ENCODE measurements at regions not wholly inside any gene's neighbourhood (a gene's known extent, or its start where the extent isn't known, plus 50 kb on each side); places are given as distances from the start of the nearest gene placed in this dataset.

GRCh38 chr6:22062807-22063408, 233.9 kb downstream of the PRL start:
- peaks cover 72% of the 10 kb centered on the region for H3K4me1 ChIP-seq
- peaks cover 26% of the 10 kb centered on the region for H3K36me3 ChIP-seq
- TF ChIP-seq Cebpa-rat (IDR thresholded peaks at IDR 0.05) = peak; percentile 41; the same call in 1 of the 2 replicates
- H3K9me3 ChIP-seq = no peaks in the 10 kb centered on the region
- no peaks in the 10 kb centered on the region for H4K20me1 ChIP-seq
- H3K4me2 ChIP-seq = peak overlapping the region; percentile 72
- H3K27ac ChIP-seq = peak overlapping the region; percentile 79
- H3K9ac ChIP-seq = peak overlapping the region; percentile 55; the same call in 1 of the 2 replicates
- H3K27me3 ChIP-seq = no peaks in the 10 kb centered on the region
- peak overlapping the region; percentile 44 for H3K4me3 ChIP-seq

GRCh38 chr6:22064558-22064957, 232.3 kb downstream of the PRL start:
- Histone ChIP-seq H3K36me3 (peaks cover 24% of the 10 kb centered on the region), H3K4me3 (no peak overlapping the region), H3K4me1 (peaks cover 55% of the 10 kb centered on the region), H3K27ac (no peak overlapping the region), H3K4me2 (no peak overlapping the region), H3K27me3 (no peaks in the 10 kb centered on the region), H3K9ac (no peak overlapping the region), H3K9me3 (no peaks in the 10 kb centered on the region), H4K20me1 (no peaks in the 10 kb centered on the region)
- TF ChIP-seq Cebpa-rat (IDR thresholded peaks at IDR 0.05) = no peak

GRCh38 chr6:22067122-22067521, 229.7 kb downstream of the PRL start:
- Histone ChIP-seq H3K9ac (no peak overlapping the region), H3K27me3 (no peaks in the 10 kb centered on the region), H4K20me1 (no peaks in the 10 kb centered on the region), H3K27ac (0 out of 2 replicates have a peak overlapping the region, but pooled peaks have one; percentile 8), H3K4me3 (no peak overlapping the region), H3K36me3 (peaks cover 40% of the 10 kb centered on the region), H3K4me2 (no peak overlapping the region), H3K9me3 (no peaks in the 10 kb centered on the region), H3K4me1 (peaks cover 45% of the 10 kb centered on the region)
- TF ChIP-seq Cebpa-rat (IDR thresholded peaks at IDR 0.05) = no peak

GRCh38 chr6:22067671-22068070, 229.2 kb downstream of the PRL start:
- H3K9me3 ChIP-seq = no peaks in the 10 kb centered on the region
- 0 out of 2 replicates have a peak overlapping the region, but pooled peaks have one; percentile 8 for H3K27ac ChIP-seq
- no peak for TF ChIP-seq Cebpa-rat (IDR thresholded peaks at IDR 0.05)
- H3K9ac ChIP-seq = no peak overlapping the region
- no peak overlapping the region for H3K4me3 ChIP-seq
- H3K27me3 ChIP-seq = no peaks in the 10 kb centered on the region
- peaks cover 43% of the 10 kb centered on the region for H3K36me3 ChIP-seq
- H3K4me2 ChIP-seq = no peak overlapping the region
- H3K4me1 ChIP-seq = peaks cover 39% of the 10 kb centered on the region
- no peaks in the 10 kb centered on the region for H4K20me1 ChIP-seq

GRCh38 chr6:22068561-22069305, 228.1 kb downstream of the PRL start:
- H3K36me3 ChIP-seq = peaks cover 52% of the 10 kb centered on the region
- no peak for TF ChIP-seq Cebpa-rat (IDR thresholded peaks at IDR 0.05)

GRCh38 chr6:22069306-22069800, 227.5 kb downstream of the PRL start:
- Histone ChIP-seq H3K9me3 (0 out of 2 replicates have a peak, but pooled peaks cover 5% of the 10 kb centered on the region), H3K4me3 (no peak overlapping the region), H3K4me2 (no peak overlapping the region), H3K9ac (no peak overlapping the region), H4K20me1 (no peaks in the 10 kb centered on the region), H3K4me1 (peaks cover 24% of the 10 kb centered on the region), H3K27ac (no peak overlapping the region), H3K36me3 (peaks cover 58% of the 10 kb centered on the region), H3K27me3 (no peaks in the 10 kb centered on the region)
- TF ChIP-seq Cebpa-rat (IDR thresholded peaks at IDR 0.05) = no peak

More at GRCh38 chr6:22068561-22069305, 228.1 kb downstream of the PRL start:
- no peaks in the 10 kb centered on the region for H3K9me3 ChIP-seq
- H4K20me1 ChIP-seq = no peaks in the 10 kb centered on the region
- no peak overlapping the region for H3K9ac ChIP-seq
- H3K4me1 ChIP-seq = peaks cover 28% of the 10 kb centered on the region
- no peak overlapping the region for H3K27ac ChIP-seq
- no peak overlapping the region for H3K4me2 ChIP-seq
- H3K4me3 ChIP-seq = no peak overlapping the region
- no peaks in the 10 kb centered on the region for H3K27me3 ChIP-seq

- no peaks in the 10 kb centered on the region for H3K27me3 ChIP-seq
- no peak for TF ChIP-seq Cebpa-rat (IDR thresholded peaks at IDR 0.05)
- H3K9me3 ChIP-seq = 0 out of 2 replicates have a peak, but pooled peaks cover 8% of the 10 kb centered on the region
- peaks cover 21% of the 10 kb centered on the region for H3K4me1 ChIP-seq
- no peak overlapping the region for H3K4me3 ChIP-seq
- H3K4me2 ChIP-seq = peak overlapping the region; percentile 33; the same call in 1 of the 2 replicates
- no peaks in the 10 kb centered on the region for H4K20me1 ChIP-seq
- peaks cover 75% of the 10 kb centered on the region for H3K36me3 ChIP-seq
- H3K27ac ChIP-seq = peak overlapping the region; percentile 21; the same call in 1 of the 2 replicates
- no peak overlapping the region for H3K9ac ChIP-seq
Observed at GRCh38 chr6:22071270-22072041, 225.4 kb downstream of the PRL start.

GRCh38 chr6:22072949-22073348, 223.9 kb downstream of the PRL start:
- H3K4me1 ChIP-seq = peaks cover 15% of the 10 kb centered on the region
- TF ChIP-seq Cebpa-rat (IDR thresholded peaks at IDR 0.05) = no peak
- no peaks in the 10 kb centered on the region for H3K27me3 ChIP-seq
- H3K9ac ChIP-seq = no peak overlapping the region
- H3K27ac ChIP-seq = no peak overlapping the region
- H4K20me1 ChIP-seq = no peaks in the 10 kb centered on the region
- H3K9me3 ChIP-seq = 0 out of 2 replicates have a peak, but pooled peaks cover 8% of the 10 kb centered on the region
- peaks cover 81% of the 10 kb centered on the region for H3K36me3 ChIP-seq
- no peak overlapping the region for H3K4me3 ChIP-seq
- H3K4me2 ChIP-seq = no peak overlapping the region

GRCh38 chr6:22073516-22074198, 223.2 kb downstream of the PRL start:
- Histone ChIP-seq H3K9me3 (0 out of 2 replicates have a peak, but pooled peaks cover 8% of the 10 kb centered on the region), H3K27me3 (no peaks in the 10 kb centered on the region), H3K9ac (no peak overlapping the region), H3K4me2 (no peak overlapping the region), H3K27ac (no peak overlapping the region), H3K4me1 (peaks cover 15% of the 10 kb centered on the region), H4K20me1 (no peaks in the 10 kb centered on the region), H3K36me3 (peaks cover 83% of the 10 kb centered on the region), H3K4me3 (no peak overlapping the region)
- TF ChIP-seq Cebpa-rat (IDR thresholded peaks at IDR 0.05) = no peak

All from BLaER1 (cell line).